HG02943 (cell line): ENCODE measurements at regions not wholly inside any gene's neighbourhood (a gene's known extent, or its start where the extent isn't known, plus 50 kb on each side); places are given as distances from the start of the nearest gene placed in this dataset.

ENCODE experiments used
- ATAC-seq: cut with Tn5 transposase; IDR thresholded peaks from one replicate; pipeline ENCODE4 v1.9.1; 2021; ENCODE audit warnings: mild to moderate bottlenecking, low read depth, moderate library complexity; ENCODE audit not compliant: unreplicated experiment

DNA sequence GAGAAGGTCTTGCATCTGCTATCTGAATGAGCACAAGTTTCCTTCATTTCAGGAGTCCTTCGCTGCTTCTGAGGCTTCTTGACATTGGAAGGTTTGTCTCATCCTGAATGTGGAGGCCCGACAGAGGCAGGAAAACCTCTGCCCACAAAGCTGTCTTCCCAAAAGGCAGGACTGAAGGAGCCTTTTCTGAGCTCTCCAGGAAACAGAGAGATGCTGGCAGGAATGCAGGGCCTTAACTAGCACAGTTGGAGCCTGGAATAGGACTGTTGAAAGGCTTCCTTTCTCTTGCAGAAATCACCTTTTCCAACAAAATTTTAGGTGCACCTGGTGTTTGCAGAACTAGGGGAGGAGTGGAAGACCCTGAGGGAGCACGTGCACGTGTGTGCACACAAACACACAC, 637.4 kb upstream of the MKI67 start:
- no peak for ATAC-seq

- ATAC-seq: no peak
Measured at GRCh38 chr10:128764190-128764589, 638.0 kb upstream of the MKI67 start.

GRCh38 chr10:128766915-128767314, 640.7 kb upstream of the MKI67 start:
- ATAC-seq: no peak

DNA sequence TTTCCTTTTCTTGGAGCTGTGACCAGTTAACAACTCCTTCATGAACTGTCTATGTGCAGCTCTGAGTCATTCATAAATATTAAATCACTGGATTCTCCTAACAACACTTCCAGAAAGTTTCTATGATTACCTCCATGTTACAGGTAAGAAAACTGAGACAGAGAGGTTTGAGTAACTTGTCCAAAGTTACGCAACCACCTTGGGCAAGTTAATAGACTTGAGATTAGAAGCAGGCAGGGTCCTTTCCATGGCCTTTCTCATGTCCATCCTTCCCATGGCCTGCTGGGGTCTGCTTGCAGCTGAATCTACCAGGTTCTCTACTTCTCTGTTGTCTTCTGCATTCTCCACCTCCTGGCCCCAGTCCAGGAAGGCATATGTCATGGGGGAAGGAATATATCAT, 648.8 kb upstream of the MKI67 start:
- no peak for ATAC-seq

- ATAC-seq: no peak
Measured at GRCh38 chr10:128775743-128776142, 649.5 kb upstream of the MKI67 start.

GRCh38 chr10:128776673-128777252, 650.5 kb upstream of the MKI67 start:
- ATAC-seq: no peak

GRCh38 chr10:128777342-128777741, 651.1 kb upstream of the MKI67 start:
- no peak for ATAC-seq

DNA sequence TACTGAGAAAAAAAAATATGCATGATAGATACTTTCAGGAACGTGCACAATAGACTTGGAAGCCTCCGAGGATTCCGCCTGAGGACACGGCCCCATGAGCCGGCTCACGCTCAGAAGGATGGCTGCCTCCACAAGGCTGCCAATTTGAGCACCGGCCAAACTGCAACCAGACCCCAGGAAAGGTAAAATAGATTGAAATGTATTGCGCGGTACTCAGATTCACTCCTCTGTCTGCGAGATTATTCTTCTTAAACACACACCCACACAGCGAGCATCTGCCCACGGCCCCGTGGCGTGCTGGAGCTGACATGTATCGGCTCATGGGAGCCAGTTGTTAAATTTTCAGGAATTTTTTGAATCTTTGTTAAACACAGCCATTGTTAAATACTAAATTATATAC, 653.2 kb upstream of the MKI67 start:
- ATAC-seq: no peak

DNA sequence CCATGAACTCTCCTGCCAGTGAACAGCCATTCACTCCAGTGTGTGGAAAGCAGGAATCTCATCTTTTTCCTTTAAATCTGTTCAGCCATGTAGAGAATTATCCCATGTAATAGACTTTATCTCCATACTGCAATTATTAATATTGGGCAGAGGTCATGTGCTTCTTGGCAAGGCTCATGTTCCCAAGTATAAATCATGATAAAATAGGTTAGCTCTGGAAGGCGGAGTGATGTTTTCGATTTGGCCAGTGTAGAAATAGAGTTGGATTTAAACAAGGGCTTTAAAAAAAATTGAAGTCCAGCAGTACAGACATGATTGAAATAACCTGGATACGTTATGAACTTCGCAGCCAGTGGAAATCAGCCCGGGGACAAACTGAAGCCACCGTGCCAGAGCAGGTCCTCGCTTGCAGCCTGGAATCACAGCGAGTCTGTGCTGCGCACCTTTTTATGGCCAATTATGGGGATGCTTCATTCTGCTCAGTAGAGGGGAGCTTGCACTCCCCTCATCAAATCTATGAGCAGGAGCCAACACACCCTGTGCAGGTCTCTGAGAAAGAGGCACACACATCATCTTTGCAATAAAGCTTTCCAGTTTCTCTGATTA, 654.0 kb upstream of the MKI67 start:
- no peak for ATAC-seq

GRCh38 chr10:128781637-128782036, 655.4 kb upstream of the MKI67 start:
- ATAC-seq: no peak

- ATAC-seq: no peak
Measured at GRCh38 chr10:128784444-128784843, 658.2 kb upstream of the MKI67 start.

- ATAC-seq: no peak
Measured at GRCh38 chr10:128792426-128793140, 666.4 kb upstream of the MKI67 start.

DNA sequence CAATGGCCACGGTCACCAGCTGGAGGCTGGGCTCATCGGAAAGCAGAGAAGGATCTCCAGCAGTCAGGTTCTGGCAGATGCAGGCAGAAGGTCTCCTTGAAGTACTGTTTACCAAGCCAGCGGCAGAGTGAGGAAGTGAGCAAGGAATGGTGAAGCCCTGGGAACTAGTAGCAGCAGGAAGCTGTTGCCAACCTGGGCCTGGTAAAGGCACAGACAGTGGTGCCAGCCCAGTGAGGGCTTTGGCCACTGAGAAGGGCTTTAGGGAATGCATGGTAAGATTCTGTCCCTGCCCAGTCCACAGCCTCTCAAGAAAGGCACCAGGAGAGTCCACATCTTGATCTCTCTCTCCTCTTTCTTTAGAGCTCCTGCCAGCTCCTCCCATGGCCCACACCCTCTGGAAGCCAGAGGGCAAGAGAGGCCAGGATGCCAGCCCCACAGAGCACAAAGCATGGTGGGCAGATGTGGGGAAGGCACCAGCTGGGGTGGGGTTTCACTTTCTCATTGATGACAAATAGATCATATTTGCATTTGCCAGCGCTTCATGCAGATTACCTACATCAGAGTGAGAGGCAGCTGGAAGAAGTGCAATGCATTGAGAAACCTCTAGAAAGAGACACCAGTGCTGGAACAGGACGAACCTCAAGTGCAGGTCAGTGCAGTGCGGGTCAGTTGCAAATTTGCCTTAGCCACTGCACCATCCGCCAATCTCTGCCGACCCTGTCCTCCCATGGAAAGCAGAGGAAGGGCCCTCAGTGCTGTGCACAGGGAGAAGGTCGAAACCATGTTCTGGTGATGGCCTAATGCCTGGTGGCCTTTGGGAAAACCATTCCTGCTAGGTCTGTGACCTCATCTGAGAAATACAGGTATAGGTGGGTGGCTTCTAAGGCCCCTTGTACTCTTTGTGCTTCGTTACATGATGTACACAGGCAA, 667.8 kb upstream of the MKI67 start:
- ATAC-seq: no peak

DNA sequence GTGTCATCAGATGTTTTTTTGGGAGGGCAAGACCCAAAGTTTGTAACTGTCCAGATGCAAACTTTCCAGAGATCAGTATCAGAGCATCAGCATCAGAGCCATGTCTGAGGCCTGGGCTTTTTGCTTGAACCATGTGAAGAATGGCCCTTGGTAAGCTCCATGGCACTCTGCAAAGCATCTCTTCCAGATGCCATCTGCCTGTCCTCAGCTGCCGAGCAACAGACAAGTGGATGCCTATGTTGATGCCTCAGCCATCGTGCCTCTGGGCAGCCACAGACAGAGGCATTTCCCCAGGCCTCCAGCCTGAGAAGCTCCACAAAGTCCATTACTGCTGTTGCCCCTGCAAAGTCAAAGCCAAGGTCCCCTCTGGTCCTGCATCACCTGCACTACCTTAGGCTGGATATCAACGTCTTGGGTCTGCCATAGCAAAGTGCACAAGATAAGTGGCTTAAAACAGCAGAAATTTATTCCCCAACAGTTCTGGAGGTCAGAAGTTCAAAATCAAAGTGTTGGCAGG, 670.2 kb upstream of the MKI67 start:
- no peak for ATAC-seq

DNA sequence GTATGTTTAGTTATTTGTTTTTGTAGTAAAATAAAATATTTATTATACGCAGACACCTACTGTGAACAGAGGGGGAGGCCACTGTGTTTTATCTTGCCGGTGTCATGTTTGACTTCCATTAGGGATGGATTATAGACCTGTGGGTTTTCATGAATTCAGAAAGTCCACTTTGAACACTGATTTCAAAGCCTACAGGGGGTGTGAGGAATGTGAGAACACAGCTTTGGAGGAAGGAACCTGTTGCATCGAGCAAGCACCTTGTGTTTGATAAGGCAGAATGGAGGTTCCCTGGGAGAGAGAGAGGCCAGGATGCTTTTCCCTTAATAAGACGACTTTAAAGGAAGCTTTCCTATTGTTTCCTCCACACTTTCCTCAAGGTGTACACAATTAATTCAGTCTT, 665.0 kb upstream of the MGMT start:
- no peak for ATAC-seq

- ATAC-seq: no peak
Measured at GRCh38 chr10:128803790-128804189, 663.3 kb upstream of the MGMT start.

- no peak for ATAC-seq
Measured at GRCh38 chr10:128804411-128804810, 662.6 kb upstream of the MGMT start.

DNA sequence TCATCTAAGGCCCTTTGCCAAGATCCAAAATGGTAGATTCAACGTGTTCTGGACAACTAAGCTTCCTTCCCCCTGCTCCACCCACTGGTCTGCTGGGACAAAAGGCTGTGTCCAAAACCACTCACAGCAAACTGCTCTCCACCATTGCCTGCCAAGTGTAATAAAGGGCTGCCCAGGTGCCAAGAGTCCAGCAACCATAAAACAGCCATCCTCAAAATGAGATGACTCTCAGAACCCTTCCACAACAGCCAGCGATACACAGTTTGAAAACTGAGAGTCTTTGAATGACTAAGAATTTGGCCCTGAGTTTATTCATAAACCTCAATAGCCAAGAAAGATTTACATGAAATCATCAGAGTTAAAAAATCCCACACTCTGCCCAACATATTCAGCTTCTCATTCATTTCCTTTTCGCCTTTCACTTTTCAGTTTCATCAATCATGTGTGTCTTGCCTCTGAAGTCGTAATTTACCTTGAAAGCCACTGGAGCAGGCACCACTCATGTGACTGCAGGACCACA, 658.1 kb upstream of the MGMT start:
- no peak for ATAC-seq

DNA sequence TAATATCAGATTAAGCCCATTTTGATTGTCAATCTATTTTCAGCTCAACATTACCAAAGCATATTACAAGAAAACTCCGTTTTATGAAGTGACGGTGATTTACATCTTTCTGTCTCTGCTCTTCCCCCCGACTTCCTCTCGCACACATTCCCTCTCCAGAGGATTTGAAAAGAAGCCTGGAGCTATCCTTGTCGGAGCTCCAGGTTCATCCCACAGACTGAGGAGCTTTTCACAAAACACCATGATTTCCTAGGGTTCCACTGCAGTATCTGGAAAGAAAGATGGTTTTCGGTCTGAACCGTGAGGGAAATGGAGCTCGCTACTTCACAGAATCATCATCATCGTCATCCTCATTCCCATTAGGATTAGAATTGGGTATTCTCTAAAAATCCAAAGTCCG, 655.5 kb upstream of the MGMT start:
- no peak for ATAC-seq

- ATAC-seq: no peak
Measured at GRCh38 chr10:128812000-128812399, 655.0 kb upstream of the MGMT start.

DNA sequence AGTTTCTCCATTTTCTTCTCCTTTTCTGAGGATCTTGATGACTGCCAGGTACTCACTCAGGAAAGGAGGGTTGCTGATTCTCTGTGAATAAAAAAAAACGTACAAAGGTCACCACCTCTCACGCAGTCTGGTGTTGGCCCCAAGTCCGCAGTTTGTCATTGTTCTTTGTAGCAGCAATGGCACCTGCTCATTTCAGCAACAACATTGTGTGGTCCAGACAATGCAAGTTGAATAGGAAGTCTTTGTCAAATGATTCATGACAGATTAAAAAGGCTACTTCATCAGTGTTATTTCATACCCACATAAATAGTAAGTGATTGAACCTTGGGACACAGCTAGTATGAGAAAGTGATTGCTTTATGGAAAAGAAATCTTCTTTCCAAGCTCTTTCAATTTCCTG, 653.5 kb upstream of the MGMT start:
- ATAC-seq: no peak
